ENCODE measurements at regions not wholly inside any gene's neighbourhood (a gene's known extent, or its start where the extent isn't known, plus 50 kb on each side); places are given as distances from the start of the nearest gene placed in this dataset.

GRCh38 chr4:187474238-187474637 lies 521.3 kb upstream of the ZFP42 start:
- TF ChIP-seq CTCF (IDR thresholded peaks at IDR 0.05; ENCODE audit: low read depth, low read length): no peak
- DNase-seq (ENCODE audit: low read depth, low spot score): no peak
- in situ Hi-C loops (cut with HindIII; ENCODE audit: low sequenced_read_pairs): no loop called here
- no peak overlapping the region for H3K4me3 ChIP-seq (ENCODE audit: low read depth, low read length)

DNA sequence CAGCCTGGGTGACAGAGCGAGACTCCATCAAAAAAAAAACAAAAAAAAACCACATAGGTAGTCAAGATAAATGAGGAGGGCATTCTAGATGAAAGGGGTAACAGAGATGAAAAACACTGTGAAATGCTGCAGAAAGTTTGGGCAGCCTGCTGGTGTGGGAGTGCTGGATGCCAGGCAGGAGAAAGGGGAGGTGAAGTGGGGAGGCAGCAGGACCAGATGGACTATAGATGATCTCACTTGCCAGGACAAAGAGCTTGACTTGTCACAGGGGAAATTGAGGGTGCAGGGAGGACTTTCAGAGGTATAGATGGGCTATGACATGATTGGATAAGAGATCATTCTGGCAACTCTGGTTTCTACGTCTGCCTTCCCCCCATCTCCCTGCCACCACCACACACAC lies 519.7 kb upstream of the ZFP42 start:
- in situ Hi-C loops (cut with HindIII; ENCODE audit: low sequenced_read_pairs): no loop called here
- TF ChIP-seq CTCF (IDR thresholded peaks at IDR 0.05; ENCODE audit: low read depth, low read length): no peak
- H3K4me3 ChIP-seq (ENCODE audit: low read depth, low read length): no peak overlapping the region
- no peak for DNase-seq (ENCODE audit: low read depth, low spot score)

DNA sequence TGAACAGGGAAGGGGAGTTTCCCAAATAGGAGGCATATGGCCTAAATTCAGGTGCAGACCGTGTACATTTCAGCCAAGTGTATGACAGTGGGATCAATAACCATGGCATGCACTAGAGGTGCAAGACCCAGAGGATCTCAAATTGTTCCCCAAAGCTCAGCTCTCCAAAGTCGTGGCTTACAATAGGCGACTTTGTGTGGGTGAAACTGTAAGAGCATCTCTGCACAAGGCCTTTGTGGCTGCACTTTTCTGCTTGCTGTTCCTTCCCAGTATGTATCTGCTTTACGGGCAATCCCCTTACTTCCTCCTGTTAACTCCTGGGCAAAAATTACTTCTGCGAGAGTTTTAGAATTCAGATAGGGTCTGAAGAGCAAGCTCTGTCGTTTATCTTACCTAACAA lies 518.3 kb upstream of the ZFP42 start:
- no peak overlapping the region for H3K4me3 ChIP-seq (ENCODE audit: low read depth, low read length)
- DNase-seq (ENCODE audit: low read depth, low spot score): no peak
- in situ Hi-C loops (cut with HindIII; ENCODE audit: low sequenced_read_pairs): no loop called here
- TF ChIP-seq CTCF (IDR thresholded peaks at IDR 0.05; ENCODE audit: low read depth, low read length): no peak

GRCh38 chr4:187478292-187479140 lies 517.1 kb upstream of the ZFP42 start:
- in situ Hi-C loops (cut with HindIII; ENCODE audit: low sequenced_read_pairs): no loop called here
- peak; percentile 95 for DNase-seq (ENCODE audit: low read depth, low spot score)
- no peak overlapping the region for H3K4me3 ChIP-seq (ENCODE audit: low read depth, low read length)
- no peak for TF ChIP-seq CTCF (IDR thresholded peaks at IDR 0.05; ENCODE audit: low read depth, low read length)

DNA sequence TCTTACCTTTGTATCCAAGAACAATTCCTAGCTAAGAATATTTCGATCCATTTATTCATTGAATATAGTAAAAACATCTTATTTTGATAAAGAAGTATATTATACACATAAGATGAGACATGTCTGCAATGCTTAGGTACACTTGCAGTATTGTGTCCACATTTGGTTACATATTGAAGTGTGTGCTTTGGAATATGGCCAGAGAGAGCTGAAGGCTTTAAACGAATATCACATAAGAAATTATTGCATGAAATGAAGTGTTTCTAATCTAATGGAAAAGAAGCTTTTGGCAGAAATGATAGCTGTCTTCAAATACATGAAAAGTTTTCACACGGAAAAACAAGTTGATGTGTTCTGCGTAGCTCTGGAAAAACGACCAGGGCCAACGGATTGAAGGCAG lies 516.1 kb upstream of the ZFP42 start:
- no peak for DNase-seq (ENCODE audit: low read depth, low spot score)
- no peak overlapping the region for H3K4me3 ChIP-seq (ENCODE audit: low read depth, low read length)
- in situ Hi-C loops (cut with HindIII; ENCODE audit: low sequenced_read_pairs): no loop called here
- no peak for TF ChIP-seq CTCF (IDR thresholded peaks at IDR 0.05; ENCODE audit: low read depth, low read length)

- no peak for TF ChIP-seq CTCF (IDR thresholded peaks at IDR 0.05; ENCODE audit: low read depth, low read length)
- DNase-seq (ENCODE audit: low read depth, low spot score): peak; percentile 56
- no peak overlapping the region for H3K4me3 ChIP-seq (ENCODE audit: low read depth, low read length)
- in situ Hi-C loops (cut with HindIII; ENCODE audit: low sequenced_read_pairs): no loop called here
Observed at GRCh38 chr4:187480146-187481145, 515.1 kb upstream of the ZFP42 start.

Measured in astrocyte of the spinal cord (primary cell).